OCI-LY1 (cell line): ENCODE measurements at regions not wholly inside any gene's neighbourhood (a gene's known extent, or its start where the extent isn't known, plus 50 kb on each side); places are given as distances from the start of the nearest gene placed in this dataset.

Experiments used
- CTCF ChIP-seq: fragments of 200-600 bp; sonication (generic), shearing (Covaris generic); IDR thresholded peaks from 2 replicates; pipeline ENCODE4 v1.5.1; 2017; ENCODE audit warnings: mild to moderate bottlenecking, antibody characterized with exemption, low read length, moderate library complexity, mixed read lengths
- EZH2 ChIP-seq: fragments of 200-600 bp; sonication (generic), shearing (Covaris generic); IDR thresholded peaks from 2 replicates; pipeline ENCODE4 v1.8.0; 2017; ENCODE audit warnings: borderline replicate concordance, mixed run types, mild to moderate bottlenecking, antibody characterized with exemption, low read length, moderate library complexity, mixed read lengths

GRCh38 chr14:51447411-51447810, 204.3 kb upstream of the FRMD6 start:
- TF ChIP-seq EZH2 (no peak), CTCF (no peak)
